Lower leg skin (tissue), 3 donors: ENCODE measurements at regions not wholly inside any gene's neighbourhood (a gene's known extent, or its start where the extent isn't known, plus 50 kb on each side); places are given as distances from the start of the nearest gene placed in this dataset.

Experiments
- POLR2A ChIP-seq, 2 donors: fragments of 450-650 bp; IDR thresholded peaks; one replicate each; pipeline ENCODE4 v1.6.1; 2016 to 2017; ENCODE audit warnings: antibody characterized with exemption in 2 of 2, mild to moderate bottlenecking in 1 of 2, moderate library complexity in 1 of 2
- TF ChIP-seq, protein P1 (sequence below), 3 donors: fragments of 450-650 bp; IDR thresholded peaks; one replicate each; pipeline ENCODE4 v1.5.1; 2016; ENCODE audit warnings: antibody characterized with exemption in 3 of 3, mild to moderate bottlenecking in 3 of 3, moderate library complexity in 2 of 3

DNA sequence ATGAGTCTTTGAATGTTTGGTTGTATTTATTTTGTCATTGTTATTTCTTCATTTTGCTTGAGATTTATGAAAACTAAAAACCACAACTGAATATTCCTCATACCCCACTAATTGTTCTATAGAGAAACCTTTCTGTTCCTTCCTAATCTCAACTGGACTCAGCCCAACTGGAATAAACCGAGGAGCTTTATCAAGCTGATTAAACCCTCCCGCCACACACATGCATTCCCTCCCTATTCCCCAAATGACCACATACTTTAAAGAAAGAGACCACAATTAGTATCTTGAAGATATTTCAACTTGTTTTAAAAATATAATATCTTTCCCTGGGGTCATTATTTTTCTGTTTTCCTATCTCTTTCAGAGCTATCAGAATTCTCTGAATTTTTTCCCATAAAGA lies 107.5 kb downstream of the OSR1 start:
- TF ChIP-seq POLR2A (IDR thresholded peaks at IDR 0.05) = no peak
- TF ChIP-seq, protein P1, sequence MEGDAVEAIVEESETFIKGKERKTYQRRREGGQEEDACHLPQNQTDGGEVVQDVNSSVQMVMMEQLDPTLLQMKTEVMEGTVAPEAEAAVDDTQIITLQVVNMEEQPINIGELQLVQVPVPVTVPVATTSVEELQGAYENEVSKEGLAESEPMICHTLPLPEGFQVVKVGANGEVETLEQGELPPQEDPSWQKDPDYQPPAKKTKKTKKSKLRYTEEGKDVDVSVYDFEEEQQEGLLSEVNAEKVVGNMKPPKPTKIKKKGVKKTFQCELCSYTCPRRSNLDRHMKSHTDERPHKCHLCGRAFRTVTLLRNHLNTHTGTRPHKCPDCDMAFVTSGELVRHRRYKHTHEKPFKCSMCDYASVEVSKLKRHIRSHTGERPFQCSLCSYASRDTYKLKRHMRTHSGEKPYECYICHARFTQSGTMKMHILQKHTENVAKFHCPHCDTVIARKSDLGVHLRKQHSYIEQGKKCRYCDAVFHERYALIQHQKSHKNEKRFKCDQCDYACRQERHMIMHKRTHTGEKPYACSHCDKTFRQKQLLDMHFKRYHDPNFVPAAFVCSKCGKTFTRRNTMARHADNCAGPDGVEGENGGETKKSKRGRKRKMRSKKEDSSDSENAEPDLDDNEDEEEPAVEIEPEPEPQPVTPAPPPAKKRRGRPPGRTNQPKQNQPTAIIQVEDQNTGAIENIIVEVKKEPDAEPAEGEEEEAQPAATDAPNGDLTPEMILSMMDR (IDR thresholded peaks at IDR 0.05) = no peak
